ENCODE measurements at regions not wholly inside any gene's neighbourhood (a gene's known extent, or its start where the extent isn't known, plus 50 kb on each side); places are given as distances from the start of the nearest gene placed in this dataset.

GRCh38 chr7:67990716-67991115 lies 994.1 kb downstream of the TYW1 start:
- DNase-seq (ENCODE audit: insufficient read length, low spot score, missing footprints): no peak
- H3K4me1 ChIP-seq (ENCODE audit: insufficient read depth, low read length): no peaks in the 10 kb centered on the region
- no peak for TF ChIP-seq CTCF (IDR thresholded peaks at IDR 0.05; ENCODE audit: extremely low read depth, low read depth, low read length)
- H2AFZ ChIP-seq (ENCODE audit: low read length): no peak overlapping the region
- no peaks in the 10 kb centered on the region for H3K79me2 ChIP-seq (ENCODE audit: insufficient read depth, low read length)
- H3K9me3 ChIP-seq (ENCODE audit: low read depth, low read length): no peaks in the 10 kb centered on the region
- H4K20me1 ChIP-seq (ENCODE audit: insufficient read depth, low read length): no peaks in the 10 kb centered on the region
- H3K4me2 ChIP-seq (ENCODE audit: insufficient read depth, low read length): no peak overlapping the region
- no peak overlapping the region for H3K4me3 ChIP-seq (ENCODE audit: insufficient read depth, low read length)
- H3K27ac ChIP-seq (ENCODE audit: low read depth, low read length): no peak overlapping the region
- no peaks in the 10 kb centered on the region for H3K36me3 ChIP-seq (ENCODE audit: insufficient read depth, low read length)
- no peaks in the 10 kb centered on the region for H3K27me3 ChIP-seq (ENCODE audit: insufficient read depth, low read length)

DNA sequence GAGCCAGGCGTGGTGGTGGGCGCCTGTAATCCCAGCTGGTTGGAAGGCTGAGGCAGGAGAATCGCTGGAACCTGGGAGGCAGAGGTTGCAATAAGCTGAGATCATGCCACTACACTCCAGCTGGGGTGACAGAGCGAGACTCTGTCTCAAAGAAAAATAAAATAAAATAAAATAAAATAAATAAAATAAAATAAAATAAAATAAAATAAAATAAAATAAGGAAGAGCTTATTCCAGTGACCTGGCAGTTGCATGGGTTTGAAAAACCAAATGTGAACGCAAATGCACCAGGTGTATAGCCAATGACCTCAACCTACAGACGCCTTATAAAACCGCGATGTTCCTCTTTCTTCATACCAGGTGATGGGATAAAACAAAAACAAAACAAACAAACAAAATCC lies 995.7 kb downstream of the TYW1 start:
- H4K20me1 ChIP-seq (ENCODE audit: insufficient read depth, low read length): no peaks in the 10 kb centered on the region
- H3K4me3 ChIP-seq (ENCODE audit: insufficient read depth, low read length): no peak overlapping the region
- no peaks in the 10 kb centered on the region for H3K4me1 ChIP-seq (ENCODE audit: insufficient read depth, low read length)
- no peaks in the 10 kb centered on the region for H3K79me2 ChIP-seq (ENCODE audit: insufficient read depth, low read length)
- no peaks in the 10 kb centered on the region for H3K36me3 ChIP-seq (ENCODE audit: insufficient read depth, low read length)
- no peak overlapping the region for H3K4me2 ChIP-seq (ENCODE audit: insufficient read depth, low read length)
- DNase-seq (ENCODE audit: insufficient read length, low spot score, missing footprints): no peak
- TF ChIP-seq CTCF (IDR thresholded peaks at IDR 0.05; ENCODE audit: extremely low read depth, low read depth, low read length): no peak
- no peak overlapping the region for H3K27ac ChIP-seq (ENCODE audit: low read depth, low read length)
- no peaks in the 10 kb centered on the region for H3K27me3 ChIP-seq (ENCODE audit: insufficient read depth, low read length)
- H3K9me3 ChIP-seq (ENCODE audit: low read depth, low read length): no peaks in the 10 kb centered on the region
- no peak overlapping the region for H2AFZ ChIP-seq (ENCODE audit: low read length)

- peak; percentile 32 for DNase-seq (ENCODE audit: insufficient read length, low spot score, missing footprints)
- Histone ChIP-seq H3K79me2 (ENCODE audit: insufficient read depth, low read length) (no peaks in the 10 kb centered on the region), H3K4me1 (ENCODE audit: insufficient read depth, low read length) (no peaks in the 10 kb centered on the region), H3K4me3 (ENCODE audit: insufficient read depth, low read length) (no peak overlapping the region), H3K27me3 (ENCODE audit: insufficient read depth, low read length) (no peaks in the 10 kb centered on the region), H3K9me3 (ENCODE audit: low read depth, low read length) (peaks cover 2% of the 10 kb centered on the region), H3K27ac (ENCODE audit: low read depth, low read length) (no peak overlapping the region), H2AFZ (ENCODE audit: low read length) (no peak overlapping the region), H3K4me2 (ENCODE audit: insufficient read depth, low read length) (no peak overlapping the region), H3K36me3 (ENCODE audit: insufficient read depth, low read length) (no peaks in the 10 kb centered on the region), H4K20me1 (ENCODE audit: insufficient read depth, low read length) (no peaks in the 10 kb centered on the region)
- no peak for TF ChIP-seq CTCF (IDR thresholded peaks at IDR 0.05; ENCODE audit: extremely low read depth, low read depth, low read length)
Observed at GRCh38 chr7:68005992-68006391, 1009.4 kb downstream of the TYW1 start.

- no peaks in the 10 kb centered on the region for H4K20me1 ChIP-seq (ENCODE audit: insufficient read depth, low read length)
- no peak overlapping the region for H2AFZ ChIP-seq (ENCODE audit: low read length)
- TF ChIP-seq CTCF (IDR thresholded peaks at IDR 0.05; ENCODE audit: extremely low read depth, low read depth, low read length): no peak
- no peaks in the 10 kb centered on the region for H3K36me3 ChIP-seq (ENCODE audit: insufficient read depth, low read length)
- H3K9me3 ChIP-seq (ENCODE audit: low read depth, low read length): peaks cover 2% of the 10 kb centered on the region
- no peaks in the 10 kb centered on the region for H3K79me2 ChIP-seq (ENCODE audit: insufficient read depth, low read length)
- no peak overlapping the region for H3K27ac ChIP-seq (ENCODE audit: low read depth, low read length)
- peak; percentile 48 for DNase-seq (ENCODE audit: insufficient read length, low spot score, missing footprints)
- no peak overlapping the region for H3K4me3 ChIP-seq (ENCODE audit: insufficient read depth, low read length)
- no peaks in the 10 kb centered on the region for H3K4me1 ChIP-seq (ENCODE audit: insufficient read depth, low read length)
- no peak overlapping the region for H3K4me2 ChIP-seq (ENCODE audit: insufficient read depth, low read length)
- H3K27me3 ChIP-seq (ENCODE audit: insufficient read depth, low read length): no peaks in the 10 kb centered on the region
Observed at GRCh38 chr7:68006619-68007018, 1010.0 kb downstream of the TYW1 start.

Data from osteoblast (primary cell).